Prostate gland (tissue), 2 donors: ENCODE measurements at regions not wholly inside any gene's neighbourhood (a gene's known extent, or its start where the extent isn't known, plus 50 kb on each side); places are given as distances from the start of the nearest gene placed in this dataset.

ENCODE experiments used
- CTCF ChIP-seq, 4 experiments: fragments of 200-600 bp in 2 of 4; fragments of 450-650 bp in 2 of 4; sonication (generic) in 2 of 4; IDR thresholded peaks; 1 replicate in 3 of 4; 2 replicates in 1 of 4; pipeline ENCODE4 v1.5.1; 2016 to 2019; ENCODE audit warnings: antibody characterized with exemption in 4 of 4, mild to moderate bottlenecking in 2 of 4, moderate library complexity in 2 of 4
- POLR2A ChIP-seq: fragments of 450-650 bp; IDR thresholded peaks from one replicate; pipeline ENCODE4 v1.6.1; 2016; ENCODE audit warnings: antibody characterized with exemption, mild to moderate bottlenecking
- POLR2AphosphoS5 ChIP-seq: sonication (generic); formaldehyde crosslinking; IDR thresholded peaks from one replicate; pipeline ENCODE4 v1.6.1; 2017; ENCODE audit warnings: antibody characterized with exemption

- no peak for TF ChIP-seq CTCF (IDR thresholded peaks at IDR 0.05)
- TF ChIP-seq POLR2AphosphoS5, result no peak
- TF ChIP-seq POLR2A, result no peak
These were observed 619.5 kb upstream of the SEMA3D start for GRCh38 chr7:85806321-85806720.
